ENCODE measurements at regions not wholly inside any gene's neighbourhood (a gene's known extent, or its start where the extent isn't known, plus 50 kb on each side); places are given as distances from the start of the nearest gene placed in this dataset.

DNA sequence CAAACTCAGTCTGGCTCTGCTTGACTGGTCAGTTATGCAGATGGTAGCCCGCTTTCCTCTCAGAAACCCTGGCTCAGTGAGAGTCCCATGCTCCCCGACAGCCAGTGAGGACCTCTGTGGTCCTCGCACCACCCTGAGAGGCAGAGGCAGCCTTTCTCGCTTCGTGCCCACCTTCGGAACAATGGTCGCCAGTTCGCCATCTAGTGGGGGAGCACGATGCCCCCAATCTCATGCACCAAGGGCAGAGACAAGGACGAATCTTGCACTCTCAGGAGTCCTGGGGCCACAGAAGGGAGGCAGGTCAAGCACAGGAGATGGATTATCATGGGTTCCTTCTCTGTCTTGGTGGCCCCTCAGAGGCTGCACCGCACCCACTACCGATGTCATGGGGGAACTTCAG lies 75.2 kb downstream of the RHCG start:
- no peak for DNase-seq

DNA sequence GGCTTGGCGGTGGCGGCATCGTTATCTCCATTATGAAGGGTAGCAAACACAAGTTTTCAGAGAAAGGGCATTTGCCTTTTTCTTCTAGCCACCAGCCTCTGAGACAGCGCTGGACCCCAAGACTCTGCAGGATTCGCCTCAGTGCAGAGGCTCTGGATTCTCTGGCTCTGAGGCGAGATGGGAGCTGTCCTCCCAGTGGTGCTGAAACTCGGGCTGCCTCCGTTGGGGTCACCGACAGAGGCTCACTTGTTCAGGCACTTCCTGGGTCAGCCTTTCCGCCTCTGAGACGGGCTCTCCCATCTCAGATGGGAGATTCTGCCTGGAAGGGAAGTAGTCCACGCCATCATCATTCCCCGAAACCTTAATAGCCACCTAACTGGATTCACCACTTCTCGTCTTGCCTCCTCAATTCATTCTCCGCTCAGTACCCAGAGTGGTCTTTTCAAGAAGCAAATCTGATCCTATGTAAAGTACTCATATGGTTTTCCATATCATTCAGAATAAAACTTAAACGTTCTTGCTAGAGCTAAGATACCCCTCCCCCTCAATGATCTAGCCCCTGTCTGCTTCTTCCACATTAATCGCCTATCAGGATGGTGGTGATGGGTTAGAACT lies 76.9 kb downstream of the RHCG start:
- DNase-seq = no peak

- no peak for DNase-seq
Measured at GRCh38 chr15:89417206-89417725, 79.1 kb downstream of the RHCG start.

- peak; percentile 73 to 85 for DNase-seq
Measured at GRCh38 chr15:89416339-89417183, 79.8 kb downstream of the RHCG start.

GRCh38 chr15:89414571-89414970 lies 79.9 kb upstream of the POLG start:
- DNase-seq = no peak

DNA sequence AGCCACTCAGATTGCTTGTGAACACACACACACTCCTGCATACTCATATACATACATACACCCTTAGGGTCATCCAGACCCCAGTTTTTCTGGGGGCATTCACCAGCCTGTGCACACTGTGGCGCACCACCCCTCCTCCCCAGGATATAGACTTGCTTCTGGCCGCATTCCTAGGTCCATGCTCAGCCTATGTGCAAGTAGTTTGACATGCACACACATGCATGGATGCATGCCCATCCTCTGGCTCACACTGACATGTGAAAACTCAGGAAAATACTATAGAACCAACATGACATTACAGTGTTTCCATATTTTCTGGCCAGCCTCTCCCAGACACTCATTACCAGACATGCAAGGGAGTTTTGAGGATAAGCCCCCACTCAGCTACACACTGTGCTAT lies 79.3 kb upstream of the POLG start:
- DNase-seq = no peak

DNA sequence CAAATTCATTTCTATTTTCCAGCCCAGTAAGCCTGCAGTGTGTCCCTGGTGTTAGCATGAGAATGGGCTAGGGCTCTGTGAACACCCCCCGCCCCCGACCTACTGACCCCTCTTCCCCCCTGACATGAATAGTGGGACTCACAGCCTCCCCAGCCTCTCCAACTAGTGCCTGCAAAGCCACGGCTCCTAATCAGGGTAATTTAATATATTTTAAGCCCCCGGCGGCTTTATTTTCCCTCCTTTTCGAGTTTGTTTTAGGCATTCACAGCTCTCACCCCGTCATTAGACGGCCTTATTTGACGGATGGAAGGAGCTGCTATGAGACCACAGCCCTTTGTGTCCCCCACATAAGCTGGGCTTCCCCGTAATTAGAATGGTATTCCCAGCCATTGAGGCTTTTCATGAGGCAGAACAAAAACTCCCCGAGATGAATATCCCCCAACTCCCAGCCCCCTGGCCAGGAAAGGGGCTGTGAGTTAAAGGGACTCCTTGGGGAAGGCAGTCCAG lies 78.3 kb upstream of the POLG start:
- no peak for DNase-seq

DNA sequence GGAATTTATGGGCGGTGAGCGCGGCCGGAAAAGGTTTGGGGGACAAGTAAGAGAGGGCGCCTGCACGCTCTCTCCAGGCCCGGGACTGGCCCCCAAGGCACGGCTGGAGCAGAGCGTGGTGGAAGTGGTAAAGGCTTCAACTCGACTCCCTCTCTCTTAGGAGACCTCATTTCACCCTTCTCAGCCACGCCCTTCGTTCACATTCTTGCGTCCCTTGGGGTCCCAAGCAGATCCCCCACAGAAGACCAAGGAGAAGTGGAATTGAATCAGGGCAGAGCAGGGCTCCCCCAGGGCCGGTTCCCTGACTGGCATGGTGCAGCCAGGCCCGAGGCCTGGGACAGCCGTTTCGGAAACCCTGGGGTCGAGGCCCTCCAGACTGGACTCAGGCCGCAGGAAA lies 75.4 kb upstream of the POLG start:
- no peak for DNase-seq

GRCh38 chr15:89409184-89410038 lies 74.8 kb upstream of the POLG start:
- DNase-seq = no peak

DNA sequence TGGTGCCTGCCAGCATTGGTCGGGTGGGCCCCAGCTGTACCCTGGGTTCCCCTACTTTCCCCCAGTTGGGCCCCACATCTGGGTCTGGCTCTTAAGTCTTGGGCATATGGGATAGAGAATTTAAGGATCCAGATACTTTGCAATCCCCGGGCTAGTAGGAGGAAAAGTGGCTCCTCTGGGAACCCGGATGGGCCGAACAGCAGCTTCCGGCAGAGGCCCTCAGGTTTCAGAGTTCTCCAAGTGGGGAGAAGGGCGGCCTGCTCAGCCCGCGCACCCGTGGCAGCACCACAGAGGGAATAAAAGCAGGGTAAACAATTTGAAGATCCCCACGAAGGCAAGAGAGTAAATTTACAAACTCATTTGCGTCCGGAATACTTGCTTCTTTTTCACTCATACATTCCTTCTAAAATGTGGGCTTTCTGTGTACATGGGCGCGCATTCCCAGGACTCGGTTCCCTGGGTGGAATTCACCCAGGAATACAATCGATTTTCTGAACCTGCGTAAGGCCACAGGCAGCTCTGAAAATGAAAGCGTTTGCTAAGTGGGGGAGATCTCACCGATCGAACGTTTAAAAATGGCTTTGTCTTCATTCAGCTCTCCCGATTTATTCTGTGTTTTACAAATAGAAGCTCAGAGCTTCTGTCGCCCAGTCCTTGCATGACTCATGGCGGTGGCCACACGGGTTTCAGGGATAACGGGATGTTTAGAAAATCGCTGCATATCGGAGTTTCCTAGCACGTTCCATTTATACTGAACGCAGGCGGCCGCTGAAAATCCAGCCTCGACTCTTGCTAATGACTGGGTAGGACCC lies 74.0 kb upstream of the POLG start:
- no peak for DNase-seq

DNA sequence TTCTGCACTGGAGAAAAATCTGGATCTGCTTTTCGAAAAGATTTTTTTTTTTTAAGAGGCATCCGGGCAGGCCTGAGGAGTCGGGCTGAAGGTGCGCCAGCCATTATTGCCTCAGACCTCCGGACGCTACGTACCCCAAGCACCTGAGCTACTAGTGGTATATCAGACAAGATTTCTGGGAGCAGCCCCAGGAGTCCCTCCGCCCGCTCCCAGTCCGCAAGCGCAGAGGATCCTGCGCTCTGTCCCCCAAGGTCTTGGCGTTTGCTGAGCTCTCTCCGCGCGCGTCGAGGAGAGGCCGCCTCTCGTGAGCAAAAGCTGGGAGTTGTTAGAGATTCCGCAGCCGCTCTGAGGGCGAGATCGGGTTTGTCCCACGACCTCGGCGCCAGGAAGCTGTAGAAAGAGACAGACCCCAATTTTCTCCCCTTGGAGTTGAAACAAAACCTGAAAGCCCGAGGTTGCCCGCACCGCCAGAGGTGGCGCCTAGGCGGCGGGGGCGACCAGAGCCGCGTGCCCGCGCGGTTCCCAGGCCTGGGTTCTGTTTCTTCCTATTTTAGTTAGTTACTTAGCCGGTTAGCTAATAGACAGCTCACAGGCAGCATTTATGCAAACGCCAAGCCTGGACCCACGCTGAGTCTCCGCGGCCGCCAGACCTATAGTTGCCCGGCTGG lies 72.5 kb upstream of the POLG start:
- no peak for DNase-seq

DNA sequence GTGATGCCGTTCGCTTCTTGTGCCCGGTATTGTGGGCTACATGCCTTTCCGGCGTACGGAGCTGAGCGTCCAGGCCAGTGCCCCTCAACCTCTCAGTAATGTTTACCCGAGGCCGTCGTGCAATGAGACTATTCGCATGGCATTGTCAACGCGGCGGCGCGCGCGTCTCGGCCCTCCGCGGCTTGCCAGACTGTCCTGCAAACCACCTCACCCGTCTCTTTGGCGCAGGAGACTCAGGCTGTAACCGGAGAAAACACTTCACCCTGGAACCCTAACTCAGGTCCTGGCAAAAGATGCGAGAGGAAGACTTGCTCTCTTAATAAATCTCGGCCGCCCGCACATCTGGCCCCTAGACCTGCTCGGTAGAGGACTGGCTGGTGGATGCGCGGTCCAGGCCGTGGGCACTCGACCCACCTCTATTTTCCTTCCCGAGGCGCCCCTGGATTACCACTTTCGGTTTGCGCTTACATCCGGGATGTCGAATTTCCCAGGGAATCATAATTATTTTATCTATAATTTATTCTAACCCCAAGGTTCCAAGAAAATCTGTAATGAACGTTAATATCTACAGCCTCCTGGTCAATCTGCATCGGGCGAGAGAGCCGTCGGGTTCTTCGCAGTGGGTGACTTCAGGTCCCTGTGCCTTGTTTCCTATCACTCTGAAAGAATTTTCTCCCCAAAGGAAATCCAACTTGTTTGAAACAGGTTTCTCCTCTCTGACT lies 71.8 kb upstream of the POLG start:
- no peak for DNase-seq

DNA sequence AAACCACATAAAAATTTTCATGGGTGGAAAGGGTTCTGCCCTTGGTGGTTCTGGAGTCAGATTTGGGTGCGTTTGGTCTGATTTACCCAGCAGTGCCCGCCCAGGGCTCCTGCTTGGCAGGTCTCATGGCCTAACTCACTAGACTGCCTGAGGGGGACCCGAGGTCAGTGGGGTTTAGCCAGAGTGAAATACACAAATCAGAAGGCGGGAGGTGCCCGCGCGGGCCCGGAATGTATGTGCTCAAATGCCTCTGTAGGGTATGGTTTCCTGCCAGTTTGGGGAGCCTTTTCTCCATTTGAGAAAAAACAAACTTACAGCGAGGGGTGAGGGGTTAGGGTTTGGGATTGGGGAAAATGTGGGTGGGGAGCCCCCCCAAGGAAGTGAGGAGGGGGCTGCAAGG lies 70.9 kb upstream of the POLG start:
- no peak for DNase-seq

DNA sequence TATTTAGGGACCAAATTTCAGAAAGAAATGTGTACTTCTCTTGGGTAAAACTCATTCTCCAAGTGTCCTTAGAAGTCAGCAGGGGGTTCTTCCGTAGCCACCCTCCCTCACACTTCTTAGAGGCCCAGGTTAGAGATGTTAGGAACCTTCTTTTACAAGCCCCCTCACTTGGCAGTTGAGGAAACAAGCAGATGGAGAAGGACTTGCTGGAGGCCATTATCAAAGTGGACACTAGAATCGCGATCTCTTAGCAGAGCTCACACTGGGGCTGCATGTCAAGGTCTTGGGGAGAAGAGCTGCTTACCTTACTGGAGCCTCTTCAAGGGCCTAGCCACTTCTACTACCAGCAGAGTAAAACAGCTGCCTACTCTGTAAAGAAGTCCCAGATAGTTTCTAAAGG lies 69.4 kb upstream of the POLG start:
- DNase-seq = no peak

DNA sequence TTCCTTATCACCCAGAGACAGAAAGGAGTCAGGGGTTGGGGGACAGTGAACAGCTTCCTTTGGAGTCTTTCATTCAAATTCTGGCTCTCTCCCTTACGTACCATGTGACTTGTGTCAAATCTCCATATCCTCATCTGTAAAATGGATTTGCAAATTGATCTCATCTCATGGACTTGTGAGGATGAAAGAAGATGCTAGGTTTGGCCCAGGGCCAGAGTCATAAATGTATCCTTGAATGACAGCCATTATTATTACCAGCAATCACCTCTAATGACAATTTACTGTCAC lies 67.8 kb upstream of the POLG start:
- DNase-seq = no peak

GRCh38 chr15:89401631-89402517 lies 67.2 kb upstream of the POLG start:
- no peak for DNase-seq

DNA sequence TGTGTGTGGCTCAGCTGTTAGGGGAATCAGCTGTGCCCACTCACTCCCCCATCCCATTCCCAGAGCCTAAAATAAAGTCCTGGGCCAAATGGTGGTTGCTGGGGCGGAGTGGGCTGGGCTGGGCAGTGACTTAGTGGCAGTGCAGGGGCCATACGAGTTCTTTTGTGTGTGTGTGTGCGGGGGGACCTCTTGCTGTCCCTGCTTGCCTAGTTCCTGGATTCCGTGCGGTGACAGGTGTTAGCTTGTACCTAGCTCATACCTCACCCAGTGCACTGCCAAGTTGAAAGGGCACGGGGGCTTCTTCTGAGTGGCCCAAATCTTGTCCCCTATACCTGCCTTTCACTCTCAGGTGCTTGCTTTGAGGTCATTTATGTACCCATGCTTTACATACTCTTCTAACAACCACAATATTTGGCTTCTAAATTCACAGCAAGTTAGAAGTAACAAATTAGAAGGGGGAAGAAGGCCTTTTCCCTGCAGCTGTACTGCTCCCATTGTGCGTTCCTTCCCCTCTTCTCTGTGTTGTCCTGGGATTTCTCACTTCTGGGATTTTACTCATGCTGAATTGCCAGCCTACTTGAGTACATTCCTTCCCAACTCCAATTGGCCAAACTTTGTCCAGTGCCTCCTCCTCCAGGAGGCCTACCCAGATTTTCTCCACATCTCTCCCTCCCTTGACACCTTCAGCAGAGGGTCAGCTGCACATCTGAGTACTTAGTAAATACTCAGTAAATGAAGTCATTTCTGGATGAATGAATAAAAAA lies 66.3 kb upstream of the POLG start:
- DNase-seq = no peak

GRCh38 chr15:89400116-89400781 lies 65.6 kb upstream of the POLG start:
- DNase-seq = no peak
